Limb (tissue), 2 donors: ENCODE measurements at regions not wholly inside any gene's neighbourhood (a gene's known extent, or its start where the extent isn't known, plus 50 kb on each side); places are given as distances from the start of the nearest gene placed in this dataset.
"Not testable (repeated sequence)": the region's sequence is repeated elsewhere in the genome, so short reads cannot be mapped to it uniquely, and the experiment has no call there.

Experiments used
- DNase-seq, 2 donors: peaks; one replicate each; pipeline ENCODE4 v3.0.0-alpha.2; 2016; ENCODE audit errors: extremely low spot score in 2 of 2

DNA sequence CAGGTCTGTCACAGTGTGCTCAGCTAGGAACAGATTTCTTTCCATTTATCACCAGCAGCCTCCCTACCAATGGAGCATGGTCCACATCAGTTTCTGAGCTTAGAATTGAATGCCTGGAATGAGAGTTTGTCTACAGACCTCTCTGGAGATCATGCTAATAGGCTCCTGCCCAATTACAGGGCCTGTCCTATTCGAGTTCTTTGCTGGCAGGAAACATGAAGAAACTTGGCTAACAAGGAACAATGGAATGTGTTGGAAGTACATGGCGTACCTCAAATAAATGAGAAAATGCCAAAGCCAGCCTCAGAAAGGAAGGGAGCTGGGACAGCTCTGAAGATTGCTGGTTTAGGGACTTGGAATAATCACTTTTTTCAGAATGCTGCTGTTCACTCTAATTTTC, 186.0 kb upstream of the AKR1E2 start:
- no peak for DNase-seq

- no peak for DNase-seq
Observed at GRCh38 chr10:4638099-4638498, 187.9 kb upstream of the AKR1E2 start.

- no peak for DNase-seq
Observed at GRCh38 chr10:4637657-4638056, 188.3 kb upstream of the AKR1E2 start.

DNA sequence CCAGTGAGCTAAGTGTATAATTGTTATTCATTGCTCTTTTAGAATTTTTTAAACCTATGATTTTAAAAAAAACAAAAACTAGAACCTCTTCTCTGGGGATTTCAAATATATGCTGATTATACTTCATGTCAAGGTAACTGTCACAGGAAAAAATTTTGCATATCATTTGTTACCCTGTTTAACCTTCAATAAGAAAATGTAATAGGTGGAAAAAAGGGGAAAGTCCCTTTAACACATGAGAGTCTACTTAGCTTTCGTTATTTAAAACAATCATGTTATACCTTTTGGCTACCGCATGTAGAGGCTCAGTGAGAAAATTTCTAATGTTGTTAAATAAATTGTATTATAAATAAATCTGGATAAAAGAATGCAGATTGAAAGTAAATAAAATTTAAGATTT, 190.1 kb upstream of the AKR1E2 start:
- DNase-seq = no peak

GRCh38 chr10:4635388-4635787, 190.6 kb upstream of the AKR1E2 start:
- DNase-seq = no peak

DNA sequence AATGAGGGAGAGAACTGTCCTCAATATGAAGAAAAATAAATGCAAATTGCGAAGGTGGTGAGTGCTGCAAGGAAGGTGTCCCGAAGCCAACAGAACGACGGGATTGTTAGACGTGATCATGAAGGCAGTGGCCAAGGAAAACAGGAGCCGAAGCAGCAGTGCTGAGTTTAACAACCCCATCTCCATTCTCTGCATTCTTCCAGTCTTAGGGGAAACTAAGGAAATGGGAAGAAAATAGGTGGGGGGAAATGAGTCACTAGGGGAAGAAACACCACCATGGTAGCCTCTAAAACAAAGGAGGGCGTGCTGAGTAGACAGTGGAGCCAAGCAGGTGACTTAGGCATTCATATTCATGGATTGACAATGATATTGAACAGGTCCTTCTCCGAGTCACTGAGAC, 192.2 kb upstream of the AKR1E2 start:
- DNase-seq = no peak

- no peak for DNase-seq
Observed at GRCh38 chr10:4633186-4633585, 192.8 kb upstream of the AKR1E2 start.

GRCh38 chr10:4632757-4633156, 193.2 kb upstream of the AKR1E2 start:
- DNase-seq = no peak

- no peak for DNase-seq
Observed at GRCh38 chr10:4626919-4627318, 199.1 kb upstream of the AKR1E2 start.

DNA sequence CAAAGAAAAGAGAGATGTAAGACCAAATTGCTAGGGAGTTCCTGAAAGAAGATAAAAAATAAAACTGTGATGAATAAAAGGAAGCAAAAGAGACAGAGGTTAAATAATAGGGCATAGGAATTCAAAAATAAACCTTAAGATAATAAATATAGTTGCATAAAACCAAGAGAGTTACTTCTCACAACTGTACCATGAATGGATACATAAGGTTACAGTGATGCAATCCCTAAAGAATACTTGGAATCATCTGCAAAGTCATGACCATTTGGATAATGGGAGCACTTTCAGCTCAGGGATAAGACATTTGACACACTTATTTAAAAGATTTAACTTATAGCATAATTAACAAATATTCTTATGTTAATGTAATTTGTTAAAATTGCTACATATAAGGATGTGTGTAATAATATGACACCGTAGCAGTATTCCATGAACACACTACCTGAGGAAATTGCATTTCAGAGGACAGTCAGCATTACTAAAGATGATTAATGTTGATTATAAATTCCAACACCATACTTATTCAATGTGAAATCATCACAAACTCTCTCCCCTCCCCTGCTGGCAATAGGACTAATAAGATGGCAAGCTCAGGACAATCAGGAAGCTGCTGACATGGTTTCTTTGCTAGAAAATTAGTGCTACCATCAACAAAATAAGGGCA, 202.1 kb upstream of the AKR1E2 start:
- DNase-seq = no peak

DNA sequence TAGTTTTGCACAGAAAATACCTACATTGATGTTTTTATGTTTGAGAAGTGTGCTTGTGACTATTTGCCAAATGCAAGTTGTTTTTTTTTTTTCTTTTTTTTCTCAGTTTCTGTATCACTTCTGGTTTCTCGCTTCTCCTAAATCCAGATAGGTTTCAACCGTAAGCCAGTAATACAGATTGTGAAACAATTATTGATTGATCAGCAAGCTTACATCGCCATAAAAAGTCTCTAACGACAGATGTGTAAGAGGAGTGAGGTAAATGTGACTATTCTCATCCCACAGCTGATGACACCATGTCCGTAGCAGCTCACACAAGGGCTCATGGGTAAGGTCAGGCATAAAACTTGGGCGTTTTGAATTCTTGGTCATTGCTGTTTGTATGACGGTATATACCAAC, 202.8 kb upstream of the AKR1E2 start:
- DNase-seq = no peak

- DNase-seq = no peak
Observed at GRCh38 chr10:4622384-4622783, 203.6 kb upstream of the AKR1E2 start.

DNA sequence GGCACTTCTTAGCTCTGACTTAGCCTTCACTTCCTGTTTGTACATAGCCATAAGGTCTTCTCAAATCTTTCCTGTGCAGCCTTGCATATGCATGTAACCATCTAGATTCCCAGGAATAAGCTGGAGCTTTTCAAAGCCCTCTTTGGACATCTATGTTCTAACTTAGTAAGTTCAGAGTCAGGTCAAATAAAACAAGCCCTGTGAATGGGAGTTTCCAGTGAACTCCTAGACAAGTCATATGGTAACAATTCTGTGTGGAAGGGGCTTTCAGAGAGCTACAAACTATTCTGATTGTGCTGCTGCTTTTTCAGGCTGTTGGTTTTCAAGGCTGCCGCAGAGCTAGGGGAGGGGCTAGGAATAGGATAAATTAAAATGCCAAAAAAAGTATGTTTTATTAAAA, 208.4 kb upstream of the AKR1E2 start:
- DNase-seq = no peak

- no peak for DNase-seq
Observed at GRCh38 chr10:4615042-4615441, 211.0 kb upstream of the AKR1E2 start.

DNA sequence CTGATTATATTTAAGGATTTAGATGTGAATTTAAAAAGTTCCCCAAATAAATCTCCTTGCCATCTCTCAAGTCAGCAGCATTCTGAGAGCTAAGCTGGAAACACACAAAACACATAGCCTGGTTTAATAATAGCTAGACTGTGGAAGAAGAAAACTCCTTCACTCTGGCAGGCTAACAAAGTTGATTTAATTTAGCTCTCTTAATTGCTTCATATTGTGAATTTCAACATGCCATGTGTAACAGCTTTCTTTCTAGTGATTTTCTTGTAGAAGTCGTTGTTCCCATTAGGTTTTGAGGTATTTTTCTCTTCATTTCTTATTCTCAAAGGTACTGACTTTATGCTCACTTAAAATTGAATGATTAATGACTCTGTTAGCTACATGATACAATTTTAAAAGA, 216.8 kb upstream of the AKR1E2 start:
- no peak for DNase-seq

GRCh38 chr10:4607681-4608080, 218.3 kb upstream of the AKR1E2 start:
- DNase-seq = no peak

DNA sequence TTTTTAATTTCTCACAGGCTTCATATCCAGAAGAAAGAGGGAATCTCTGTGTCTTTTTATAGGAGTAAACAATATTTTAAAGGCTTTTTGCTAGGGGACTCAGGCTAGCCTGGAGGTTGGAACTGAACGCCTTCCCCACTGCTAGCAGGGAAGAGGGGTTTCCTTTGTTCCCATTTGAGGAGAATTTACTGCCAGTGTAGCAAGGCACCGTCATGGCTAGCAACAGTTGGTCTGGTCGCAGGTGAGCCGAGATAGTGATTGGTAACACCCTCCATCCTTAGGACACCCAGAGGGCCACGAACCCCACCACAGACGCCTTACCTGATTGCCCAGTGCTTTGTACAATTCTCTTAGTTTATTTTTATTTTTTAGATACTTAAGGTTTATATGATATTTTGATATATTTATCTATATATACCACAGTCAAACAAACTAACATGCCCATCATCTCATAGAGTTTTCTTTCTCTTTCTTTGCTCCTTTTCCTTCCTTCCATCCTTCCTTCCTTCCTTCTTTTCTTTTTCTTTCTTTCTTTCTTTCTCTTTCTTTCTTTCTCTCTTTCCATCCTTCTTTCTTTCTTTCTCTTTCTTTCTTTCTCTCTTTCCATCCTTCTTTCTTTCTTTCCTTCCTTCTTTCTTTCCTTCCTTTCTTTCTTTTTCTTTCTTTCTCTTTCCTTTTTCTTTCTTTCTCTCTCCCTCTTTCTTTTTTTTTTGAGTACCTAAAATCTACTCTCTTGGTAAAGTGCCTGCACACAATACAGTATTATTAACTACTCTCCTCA, 219.0 kb upstream of the AKR1E2 start:
- no peak for DNase-seq

- DNase-seq = no peak
Observed at GRCh38 chr10:4602764-4603491, 223.1 kb upstream of the AKR1E2 start.

- DNase-seq = no peak
Observed at GRCh38 chr10:4599471-4599870, 226.5 kb upstream of the AKR1E2 start.

- DNase-seq = not testable (repeated sequence)
Observed at GRCh38 chr10:4597898-4598297, 228.1 kb upstream of the AKR1E2 start.

DNA sequence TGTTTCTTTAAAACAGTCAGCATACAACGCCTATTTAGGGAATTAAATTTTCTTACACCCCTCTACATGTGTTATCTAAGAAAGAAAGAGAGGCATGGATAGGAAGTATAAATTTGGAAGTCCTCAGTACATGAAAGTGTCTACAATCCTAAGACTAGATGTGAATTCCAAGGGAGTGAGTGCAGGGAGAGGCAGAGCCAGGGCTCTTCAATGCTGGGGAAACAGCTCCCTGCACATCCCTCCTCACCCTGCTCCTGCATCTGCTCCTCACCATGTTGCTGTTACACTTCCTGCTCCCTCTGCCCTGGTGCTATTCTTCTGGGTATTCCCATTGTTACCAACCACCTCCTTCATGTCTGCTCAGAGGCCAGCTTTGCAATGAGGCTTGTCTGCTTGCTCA, 229.1 kb upstream of the AKR1E2 start:
- no peak for DNase-seq

- no peak for DNase-seq
Observed at GRCh38 chr10:4595719-4596319, 230.2 kb upstream of the AKR1E2 start.
